ENCODE measurements at regions not wholly inside any gene's neighbourhood (a gene's known extent, or its start where the extent isn't known, plus 50 kb on each side); places are given as distances from the start of the nearest gene placed in this dataset.

DNA sequence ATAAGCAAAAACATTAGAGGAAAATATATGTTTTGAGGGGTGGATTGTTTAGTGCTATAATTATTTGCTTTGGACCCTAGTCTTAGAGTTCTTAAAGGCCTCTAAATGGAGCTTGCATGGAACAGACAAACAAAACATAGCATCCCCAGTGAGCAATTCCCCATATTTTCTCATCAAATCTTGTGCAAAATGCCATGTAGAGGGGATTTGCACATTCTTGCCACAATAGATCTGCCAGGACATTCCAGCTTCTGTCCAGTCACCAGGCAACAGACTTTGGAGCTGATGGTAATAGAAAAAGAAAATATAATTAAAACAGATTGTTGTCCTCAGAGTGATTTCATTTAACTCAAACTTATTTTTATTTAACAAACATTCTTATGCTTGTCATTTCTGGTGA is 360.3 kb upstream of the PDGFD start:
- Histone ChIP-seq H3K9me3 (ENCODE audit: control insufficient read depth, insufficient read depth, low read length) (no peaks in the 10 kb centered on the region), H2BK20ac (ENCODE audit: low read depth, low read length) (no peak overlapping the region), H2AFZ (replicated peaks; ENCODE audit: low read length, poor library complexity) (no peak overlapping the region), H2BK5ac (ENCODE audit: low read depth, low read length, poor library complexity, severe bottlenecking) (no peak overlapping the region), H4K5ac (ENCODE audit: low read depth, low read length) (no peak overlapping the region), H3K56ac (ENCODE audit: extremely low read depth, insufficient read depth, low read length) (no peak overlapping the region), H2BK15ac (ENCODE audit: low read depth, low read length) (no peak overlapping the region), H4K8ac (ENCODE audit: low read depth in 2 of 2, low read length in 2 of 2) (no peak overlapping the region), H3K9me1 (ENCODE audit: insufficient read depth, low read length) (no peaks in the 10 kb centered on the region), H4K91ac (ENCODE audit: insufficient read depth, low read depth, low read length) (no peak overlapping the region), H3K23ac (ENCODE audit: low read depth, low read length) (no peak overlapping the region), H3K4me2 (ENCODE audit: low read depth, low read length) (no peak overlapping the region), H2AK9ac (replicated peaks; ENCODE audit: low read depth, low read length, poor library complexity) (no peak overlapping the region), H3K4me3 (ENCODE audit: insufficient read depth, low read depth, low read length) (no peak overlapping the region), H4K20me1 (ENCODE audit: insufficient read depth, low read length) (no peaks in the 10 kb centered on the region), H2AK5ac (ENCODE audit: low read depth, low read length) (no peak overlapping the region), H3K14ac (replicated peaks; ENCODE audit: low read depth, low read length) (no peak overlapping the region), H3K36me3 (ENCODE audit: control insufficient read depth, insufficient read depth, low read length) (no peaks in the 10 kb centered on the region), H3K4me1 (ENCODE audit: control insufficient read depth, insufficient read depth, low read length) (no peaks in the 10 kb centered on the region), H3K27me3 (ENCODE audit: control insufficient read depth, insufficient read depth, low read length) (no peaks in the 10 kb centered on the region), H3K27ac (ENCODE audit: insufficient read depth, low read length) (no peak overlapping the region), H3K4ac (ENCODE audit: low read depth, low read length) (no peak overlapping the region), H3K9ac (ENCODE audit: low read depth, low read length) (no peak overlapping the region), H3K79me1 (ENCODE audit: low read depth in 1 of 2, low read length in 2 of 2) (no peaks in the 10 kb centered on the region), H2BK120ac (ENCODE audit: low read depth, low read length) (no peak overlapping the region), H3K18ac (ENCODE audit: low read depth, low read length) (no peak overlapping the region)
- in situ Hi-C loops (cut with MboI; ENCODE audit: low sequenced_read_pairs) (no loop called here), dilution Hi-C loops (cut with HindIII; ENCODE audit: low sequenced_read_pairs, unreplicated experiment) (no loop called here), intact Hi-C loops (cut with micrococcal nuclease) (no loop called here)
- CTCF ChIA-PET, result no interaction called here
- BruUV-seq (replicated peaks), result no TSS peak
- DNase-seq (no peak), ATAC-seq (ENCODE audit: low read depth) (no peak)
- POLR2A ChIA-PET (ENCODE audit: unreplicated experiment), result no interaction called here
- TF ChIP-seq, protein P1, sequence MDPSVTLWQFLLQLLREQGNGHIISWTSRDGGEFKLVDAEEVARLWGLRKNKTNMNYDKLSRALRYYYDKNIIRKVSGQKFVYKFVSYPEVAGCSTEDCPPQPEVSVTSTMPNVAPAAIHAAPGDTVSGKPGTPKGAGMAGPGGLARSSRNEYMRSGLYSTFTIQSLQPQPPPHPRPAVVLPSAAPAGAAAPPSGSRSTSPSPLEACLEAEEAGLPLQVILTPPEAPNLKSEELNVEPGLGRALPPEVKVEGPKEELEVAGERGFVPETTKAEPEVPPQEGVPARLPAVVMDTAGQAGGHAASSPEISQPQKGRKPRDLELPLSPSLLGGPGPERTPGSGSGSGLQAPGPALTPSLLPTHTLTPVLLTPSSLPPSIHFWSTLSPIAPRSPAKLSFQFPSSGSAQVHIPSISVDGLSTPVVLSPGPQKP (IDR thresholded peaks at IDR 0.05; ENCODE audit: borderline replicate concordance, low read depth, low read length), result no peak

All from IMR-90 (cell line).